RCC 7860 (cell line): ENCODE measurements at regions not wholly inside any gene's neighbourhood (a gene's known extent, or its start where the extent isn't known, plus 50 kb on each side); places are given as distances from the start of the nearest gene placed in this dataset.
"Not testable (repeated sequence)": the region's sequence is repeated elsewhere in the genome, so short reads cannot be mapped to it uniquely, and the experiment has no call there.

Experiments
- DNase-seq: peaks from one replicate; pipeline ENCODE4 v3.0.0-alpha.2; 2015; ENCODE audit warnings: low spot score
- FAIRE-seq: peaks from 2 replicates; lab custom pipeline; 2012; peaks lifted over from hg19 to GRCh38; lab: Jason Lieb, UNC

- DNase-seq = peak; percentile 75
- FAIRE-seq = peak; percentile 52
These were observed 798.0 kb upstream of the AUTS2 start for GRCh38 chr7:68800316-68800715.

GRCh38 chr7:68805159-68805558 is 793.1 kb upstream of the AUTS2 start:
- no peak for DNase-seq
- FAIRE-seq = no peak

GRCh38 chr7:68807666-68808065 is 790.6 kb upstream of the AUTS2 start:
- no peak for DNase-seq
- no peak for FAIRE-seq

- DNase-seq (no peak), FAIRE-seq (no peak)
These were observed 784.7 kb upstream of the AUTS2 start for GRCh38 chr7:68813551-68814080.

- DNase-seq (no peak), FAIRE-seq (no peak)
These were observed 781.8 kb upstream of the AUTS2 start for GRCh38 chr7:68816491-68816890.

GRCh38 chr7:68820321-68820720 is 778.0 kb upstream of the AUTS2 start:
- no peak for DNase-seq
- FAIRE-seq = no peak

- FAIRE-seq = no peak
These were observed 776.4 kb upstream of the AUTS2 start for GRCh38 chr7:68821846-68822245.

GRCh38 chr7:68823996-68824780 is 774.1 kb upstream of the AUTS2 start:
- DNase-seq (no peak), FAIRE-seq (no peak)

More at GRCh38 chr7:68821846-68822245, 776.4 kb upstream of the AUTS2 start:
- no peak for DNase-seq

GRCh38 chr7:68828575-68828974 is 769.7 kb upstream of the AUTS2 start:
- DNase-seq (no peak), FAIRE-seq (no peak)

GRCh38 chr7:68833422-68833821 is 764.9 kb upstream of the AUTS2 start:
- DNase-seq = no peak
- FAIRE-seq = no peak

GRCh38 chr7:68839014-68839413 is 759.3 kb upstream of the AUTS2 start:
- DNase-seq (no peak), FAIRE-seq (no peak)

GRCh38 chr7:68840991-68841390 is 757.3 kb upstream of the AUTS2 start:
- DNase-seq = no peak
- FAIRE-seq = no peak

- not testable (repeated sequence) for FAIRE-seq, DNase-seq
These were observed 754.3 kb upstream of the AUTS2 start for GRCh38 chr7:68843985-68844384.

GRCh38 chr7:68846811-68847325 is 751.4 kb upstream of the AUTS2 start:
- no peak for DNase-seq
- FAIRE-seq = no peak

- no peak for FAIRE-seq
- no peak for DNase-seq
These were observed 745.0 kb upstream of the AUTS2 start for GRCh38 chr7:68853254-68853653.

- FAIRE-seq = no peak
These were observed 740.7 kb upstream of the AUTS2 start for GRCh38 chr7:68857571-68857970.

GRCh38 chr7:68858497-68858896 is 739.8 kb upstream of the AUTS2 start:
- DNase-seq (no peak), FAIRE-seq (no peak)

More at GRCh38 chr7:68857571-68857970, 740.7 kb upstream of the AUTS2 start:
- DNase-seq = no peak

GRCh38 chr7:68861171-68861570 is 737.1 kb upstream of the AUTS2 start:
- no peak for FAIRE-seq

GRCh38 chr7:68862261-68862660 is 736.0 kb upstream of the AUTS2 start:
- FAIRE-seq = no peak
- no peak for DNase-seq

More at GRCh38 chr7:68861171-68861570, 737.1 kb upstream of the AUTS2 start:
- DNase-seq = no peak

GRCh38 chr7:68862736-68863135 is 735.5 kb upstream of the AUTS2 start:
- DNase-seq (no peak), FAIRE-seq (no peak)

- DNase-seq = peak; percentile 33
- FAIRE-seq = no peak
These were observed 732.7 kb upstream of the AUTS2 start for GRCh38 chr7:68865351-68866199.
